HFFc6 (cell line): ENCODE measurements at regions not wholly inside any gene's neighbourhood (a gene's known extent, or its start where the extent isn't known, plus 50 kb on each side); places are given as distances from the start of the nearest gene placed in this dataset.

Experiments used
- DNase-seq: peaks from one replicate; pipeline ENCODE4 v3.0.0-alpha.2; 2018
- H3K27ac Mint-ChIP-seq: 2 replicates; pipeline ENCODE4 v1.8.0; 2020; ENCODE audit warnings: mild to moderate bottlenecking, mixed read lengths
- H3K27me3 Mint-ChIP-seq: 2 replicates; pipeline ENCODE4 v1.8.0; 2021; ENCODE audit warnings: mild to moderate bottlenecking, moderate library complexity, mixed read lengths; ENCODE audit not compliant: insufficient read depth
- H3K36me3 Mint-ChIP-seq: 2 replicates; pipeline ENCODE4 v1.8.0; 2021; ENCODE audit warnings: low read depth, mixed read lengths
- H3K4me1 Mint-ChIP-seq: 2 replicates; pipeline ENCODE4 v1.8.0; 2020; ENCODE audit warnings: low read depth, mixed read lengths
- H3K4me3 Mint-ChIP-seq: 2 replicates; pipeline ENCODE4 v1.8.0; 2020; ENCODE audit warnings: mild to moderate bottlenecking, moderate library complexity, mixed read lengths
- H3K9me3 Mint-ChIP-seq: 2 replicates; pipeline ENCODE4 v1.8.0; 2020; ENCODE audit warnings: mild to moderate bottlenecking, mixed read lengths
- CTCF ChIP-seq: fragments of 200-600 bp; sonication (generic); IDR thresholded peaks from 2 replicates; pipeline ENCODE4 v1.5.0; 2021; ENCODE audit warnings: antibody characterized with exemption, mild to moderate bottlenecking

DNA sequence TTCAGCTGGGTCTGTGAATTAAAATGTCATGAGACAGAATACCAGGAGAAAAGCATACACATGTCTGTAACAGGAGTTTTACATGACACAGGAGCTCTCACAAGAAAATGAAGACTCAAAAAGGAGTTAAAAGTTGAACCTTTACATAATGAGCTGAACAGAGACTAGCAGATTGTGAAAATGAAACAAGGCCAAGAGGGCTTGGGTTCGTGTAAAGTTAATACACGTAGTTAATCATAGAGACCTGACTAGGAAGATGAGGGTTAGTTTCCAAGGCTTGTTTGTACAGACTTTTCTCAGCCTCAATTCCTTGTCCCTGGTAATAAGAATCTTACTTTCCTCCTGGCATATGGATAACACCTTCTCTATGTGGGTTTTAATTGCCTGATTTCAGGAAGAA lies 1294.0 kb downstream of the MAT2B start:
- H3K4me3 Mint-ChIP-seq: no peak overlapping the region
- H3K4me1 Mint-ChIP-seq: no peaks in the 10 kb centered on the region
- H3K27me3 Mint-ChIP-seq: no peaks in the 10 kb centered on the region
- peaks cover 44% of the 10 kb centered on the region for H3K9me3 Mint-ChIP-seq
- peaks cover 7% of the 10 kb centered on the region for H3K36me3 Mint-ChIP-seq
- no peak for DNase-seq
- TF ChIP-seq CTCF: no peak
- no peak overlapping the region for H3K27ac Mint-ChIP-seq

DNA sequence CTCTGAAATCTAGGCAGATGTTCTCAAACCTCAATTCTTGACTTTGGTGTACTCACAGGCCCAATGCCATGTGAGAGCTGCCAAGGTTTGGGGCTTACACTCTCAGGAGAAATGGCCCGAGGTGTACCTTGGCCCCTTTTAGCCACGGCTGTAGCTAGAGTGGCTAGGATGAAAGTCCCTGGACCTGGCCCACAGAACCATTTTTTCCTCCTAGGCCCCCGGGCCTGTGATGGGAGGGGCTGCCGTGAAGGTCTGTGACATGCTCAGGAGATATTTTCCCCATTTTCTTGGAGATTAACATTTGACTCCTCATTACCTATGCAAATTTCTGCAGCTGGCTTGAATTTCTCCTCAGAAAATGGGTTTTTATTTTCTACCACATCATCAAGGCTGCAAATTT lies 1296.5 kb downstream of the MAT2B start:
- Mint-ChIP-seq H3K9me3 (peaks cover 38% of the 10 kb centered on the region), H3K36me3 (peaks cover 7% of the 10 kb centered on the region)
- DNase-seq: no peak

DNA sequence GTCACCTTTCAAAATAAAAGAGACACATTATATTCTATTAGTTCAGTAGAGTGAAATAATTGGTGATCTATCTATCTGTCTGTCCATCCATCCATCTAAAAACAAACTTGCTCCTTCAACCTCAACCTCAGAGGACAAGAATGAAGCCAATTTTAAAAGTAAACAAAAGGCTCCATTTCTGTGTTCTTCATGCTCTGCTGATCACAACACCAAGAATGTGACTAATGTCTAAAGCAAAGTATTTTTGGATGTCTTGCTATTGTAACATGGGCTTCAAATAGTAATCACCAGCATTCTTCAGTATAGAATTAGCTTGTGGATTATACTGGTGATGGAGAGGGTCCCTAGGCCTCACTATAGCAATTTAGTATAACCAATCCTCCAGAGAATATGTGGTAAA lies 1304.4 kb downstream of the MAT2B start:
- no peaks in the 10 kb centered on the region for H3K4me1 Mint-ChIP-seq
- no peaks in the 10 kb centered on the region for H3K27me3 Mint-ChIP-seq
- no peak overlapping the region for H3K4me3 Mint-ChIP-seq
- no peak for TF ChIP-seq CTCF
- no peak overlapping the region for H3K27ac Mint-ChIP-seq
- H3K36me3 Mint-ChIP-seq: no peaks in the 10 kb centered on the region
- peaks cover 15% of the 10 kb centered on the region; the same call in 1 of the 2 replicates for H3K9me3 Mint-ChIP-seq
- DNase-seq: no peak

More for the DNA sequence above, 1296.5 kb downstream of the MAT2B start:
- Mint-ChIP-seq H3K4me3 (no peak overlapping the region), H3K27ac (no peak overlapping the region), H3K4me1 (no peaks in the 10 kb centered on the region), H3K27me3 (no peaks in the 10 kb centered on the region)
- no peak for TF ChIP-seq CTCF

GRCh38 chr5:164818445-164818844 lies 1313.0 kb downstream of the MAT2B start:
- H3K4me3 Mint-ChIP-seq: no peak overlapping the region
- DNase-seq: no peak
- H3K36me3 Mint-ChIP-seq: no peaks in the 10 kb centered on the region
- no peak for TF ChIP-seq CTCF
- H3K27me3 Mint-ChIP-seq: no peaks in the 10 kb centered on the region
- H3K27ac Mint-ChIP-seq: no peak overlapping the region
- H3K4me1 Mint-ChIP-seq: no peaks in the 10 kb centered on the region
- peaks cover 27% of the 10 kb centered on the region for H3K9me3 Mint-ChIP-seq

DNA sequence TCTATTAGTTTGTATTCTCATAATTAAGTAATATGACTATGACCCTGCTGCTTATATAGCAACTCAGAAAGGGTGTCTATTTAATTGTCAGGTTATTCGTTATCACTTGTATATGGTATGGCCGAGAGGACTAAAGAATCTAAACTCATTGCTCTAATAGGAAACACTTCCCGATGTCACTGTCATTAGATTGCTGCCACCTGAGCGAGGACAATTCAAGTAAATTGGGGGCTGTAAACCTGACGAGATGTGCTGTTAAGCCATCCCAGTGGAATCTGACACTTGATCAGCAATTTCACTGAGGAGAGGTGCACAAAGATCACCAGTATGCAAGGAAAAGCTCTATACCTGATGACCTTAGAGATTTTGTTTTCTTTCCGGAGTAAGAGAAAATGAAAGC lies 1319.3 kb downstream of the MAT2B start:
- Mint-ChIP-seq H3K27me3 (no peaks in the 10 kb centered on the region), H3K4me3 (no peak overlapping the region), H3K4me1 (no peaks in the 10 kb centered on the region), H3K36me3 (no peaks in the 10 kb centered on the region; the same call in 1 of the 2 replicates), H3K9me3 (peaks cover 21% of the 10 kb centered on the region), H3K27ac (no peak overlapping the region)
- no peak for DNase-seq
- no peak for TF ChIP-seq CTCF

- Mint-ChIP-seq H3K27me3 (no peaks in the 10 kb centered on the region), H3K4me1 (no peaks in the 10 kb centered on the region), H3K27ac (no peak overlapping the region), H3K9me3 (peaks cover 15% of the 10 kb centered on the region), H3K36me3 (no peaks in the 10 kb centered on the region; the same call in 1 of the 2 replicates), H3K4me3 (no peak overlapping the region)
- no peak for DNase-seq
- TF ChIP-seq CTCF: no peak
These were observed 1327.1 kb downstream of the MAT2B start for GRCh38 chr5:164832516-164832915.
